HEK293T (cell line): ENCODE measurements at regions not wholly inside any gene's neighbourhood (a gene's known extent, or its start where the extent isn't known, plus 50 kb on each side); places are given as distances from the start of the nearest gene placed in this dataset.

Source experiments
- ARNT ChIP-seq: fragments of 450-650 bp; IDR thresholded peaks from 2 replicates; pipeline ENCODE4 v1.6.1; 2017; ENCODE audit warnings: mild to moderate bottlenecking
- CTBP1 ChIP-seq: fragments of 450-650 bp; IDR thresholded peaks from 2 replicates; pipeline ENCODE4 v1.6.1; 2016; ENCODE audit warnings: borderline replicate concordance
- FOXA1 ChIP-seq: fragments of 450-650 bp; IDR thresholded peaks from 2 replicates; pipeline ENCODE4 v1.6.1; 2016; ENCODE audit warnings: mild to moderate bottlenecking
- FOXM1 ChIP-seq: fragments of 450-650 bp; IDR thresholded peaks from 2 replicates; pipeline ENCODE4 v1.6.1; 2017; ENCODE audit warnings: mild to moderate bottlenecking, borderline replicate concordance
- HDGF ChIP-seq: fragments of 450-650 bp; IDR thresholded peaks from 2 replicates; pipeline ENCODE4 v1.6.1; 2017; ENCODE audit warnings: antibody characterized with exemption, borderline replicate concordance
- NFRKB ChIP-seq: fragments of 450-650 bp; IDR thresholded peaks from 2 replicates; pipeline ENCODE4 v1.6.1; 2016; ENCODE audit warnings: mild to moderate bottlenecking, moderate library complexity
- PKNOX1 ChIP-seq: fragments of 450-650 bp; IDR thresholded peaks from 2 replicates; pipeline ENCODE4 v1.6.1; 2016
- SP1 ChIP-seq: fragments of 450-650 bp; IDR thresholded peaks from 2 replicates; pipeline ENCODE4 v1.6.1; 2017
- SUZ12 ChIP-seq: fragments of 450-650 bp; IDR thresholded peaks from 2 replicates; pipeline ENCODE4 v1.6.1; 2016; ENCODE audit warnings: mild to moderate bottlenecking
- TARDBP ChIP-seq: fragments of 450-650 bp; IDR thresholded peaks from 2 replicates; pipeline ENCODE4 v1.6.1; 2016
- ZNF384 ChIP-seq: fragments of 450-650 bp; IDR thresholded peaks from 2 replicates; pipeline ENCODE4 v1.6.1; 2016

GRCh38 chr3:5285439-5285838 is 97.9 kb downstream of the EDEM1 start:
- TF ChIP-seq PKNOX1 (no peak), FOXM1 (no peak), SUZ12 (no peak), FOXA1 (no peak), TARDBP (no peak), SP1 (no peak), ZNF384 (no peak), CTBP1 (no peak), NFRKB (no peak), ARNT (no peak), HDGF (no peak)
